ENCODE measurements at regions not wholly inside any gene's neighbourhood (a gene's known extent, or its start where the extent isn't known, plus 50 kb on each side); places are given as distances from the start of the nearest gene placed in this dataset.
"Not testable (repeated sequence)": the region's sequence is repeated elsewhere in the genome, so short reads cannot be mapped to it uniquely, and the experiment has no call there.

DNA sequence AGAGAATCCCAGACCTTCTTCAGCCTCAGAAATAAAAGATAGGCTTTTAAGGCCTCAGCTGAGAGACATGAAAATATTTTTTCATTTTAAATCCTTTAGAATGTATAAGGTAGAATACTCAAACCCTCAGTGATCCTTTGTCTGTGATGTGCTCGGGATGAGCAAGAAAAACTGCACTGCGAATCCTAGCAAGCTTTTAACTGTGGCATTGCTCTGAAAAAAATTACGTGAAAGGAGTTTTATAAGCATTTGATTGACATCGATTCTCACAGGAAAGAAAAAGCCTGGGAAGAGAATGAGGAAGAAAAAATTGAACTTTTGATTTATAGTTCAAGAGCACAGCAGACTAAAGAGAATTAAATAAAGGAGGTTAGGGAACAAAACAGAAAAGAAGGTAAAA, 120.0 kb downstream of the TMEM168 start:
- no peaks in the 10 kb centered on the region for H3K9me3 Mint-ChIP-seq
- H3K4me1 Mint-ChIP-seq, result no peaks in the 10 kb centered on the region

GRCh38 chr7:112678626-112679025, 111.6 kb downstream of the TMEM168 start:
- H3K36me3 Mint-ChIP-seq (ENCODE audit: low read depth), result no peaks in the 10 kb centered on the region
- no peaks in the 10 kb centered on the region for H3K9me3 Mint-ChIP-seq
- H3K27me3 Mint-ChIP-seq, result peaks cover 2% of the 10 kb centered on the region

More for the DNA sequence above, 120.0 kb downstream of the TMEM168 start:
- intact Hi-C loops (cut with micrococcal nuclease), result no loop called here
- Mint-ChIP-seq H3K27me3 (peaks cover 2% of the 10 kb centered on the region), H3K36me3 (ENCODE audit: low read depth) (no peaks in the 10 kb centered on the region), H3K27ac (no peak overlapping the region), H3K4me3 (no peak overlapping the region)
- no peak for DNase-seq

DNA sequence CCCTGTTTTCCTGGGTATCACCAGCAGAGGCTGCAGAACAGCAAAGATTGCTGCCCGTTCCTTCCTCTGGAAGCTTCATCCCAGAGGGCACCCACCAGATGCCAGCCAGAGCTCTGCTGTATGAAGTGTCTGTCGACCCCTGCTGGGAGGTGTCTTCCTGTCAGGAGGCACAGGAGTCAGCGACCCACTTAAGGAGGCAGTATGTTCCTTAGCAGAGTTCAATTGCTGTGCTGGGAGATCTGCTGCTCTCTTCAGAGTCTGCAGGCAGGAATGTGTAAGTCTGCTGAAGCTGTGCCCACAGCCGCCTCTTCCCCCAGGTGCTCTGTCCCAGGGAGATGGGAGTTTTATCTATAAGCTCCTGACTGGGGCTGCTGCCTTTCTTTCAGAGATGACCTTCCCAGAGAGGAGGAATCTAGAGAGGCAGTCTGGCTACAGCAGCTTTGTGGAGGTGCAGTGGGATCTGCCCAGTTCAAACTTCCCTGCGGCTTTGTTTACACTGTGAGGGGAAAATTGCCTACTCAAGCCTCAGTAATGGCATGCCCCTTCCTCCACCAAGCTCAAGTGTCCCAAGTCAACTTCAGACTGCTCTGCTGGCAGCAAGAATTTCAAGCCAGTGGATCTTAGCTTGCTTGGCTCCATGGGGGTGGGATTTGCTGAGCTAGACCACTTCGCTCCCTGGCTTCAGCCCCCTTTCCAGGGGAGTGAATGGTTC, 100.6 kb downstream of the TMEM168 start:
- H3K9me3 Mint-ChIP-seq; H3K27me3 Mint-ChIP-seq; DNase-seq; H3K27ac Mint-ChIP-seq; H3K4me3 Mint-ChIP-seq; H3K4me1 Mint-ChIP-seq; intact Hi-C loops (cut with micrococcal nuclease); H3K36me3 Mint-ChIP-seq (ENCODE audit: low read depth): not testable (repeated sequence)

More at GRCh38 chr7:112678626-112679025, 111.6 kb downstream of the TMEM168 start:
- Mint-ChIP-seq H3K4me1 (no peaks in the 10 kb centered on the region), H3K4me3 (no peak overlapping the region), H3K27ac (no peak overlapping the region)
- intact Hi-C loops (cut with micrococcal nuclease), result no loop called here
- no peak for DNase-seq

- Mint-ChIP-seq H3K9me3 (peaks cover 4% of the 10 kb centered on the region), H3K27me3 (no peaks in the 10 kb centered on the region), H3K27ac (no peak overlapping the region), H3K36me3 (ENCODE audit: low read depth) (no peaks in the 10 kb centered on the region), H3K4me1 (no peaks in the 10 kb centered on the region), H3K4me3 (no peak overlapping the region)
- DNase-seq, result no peak
- intact Hi-C loops (cut with micrococcal nuclease), result no loop called here
These were observed 97.9 kb downstream of the TMEM168 start for GRCh38 chr7:112692333-112692732.

DNA sequence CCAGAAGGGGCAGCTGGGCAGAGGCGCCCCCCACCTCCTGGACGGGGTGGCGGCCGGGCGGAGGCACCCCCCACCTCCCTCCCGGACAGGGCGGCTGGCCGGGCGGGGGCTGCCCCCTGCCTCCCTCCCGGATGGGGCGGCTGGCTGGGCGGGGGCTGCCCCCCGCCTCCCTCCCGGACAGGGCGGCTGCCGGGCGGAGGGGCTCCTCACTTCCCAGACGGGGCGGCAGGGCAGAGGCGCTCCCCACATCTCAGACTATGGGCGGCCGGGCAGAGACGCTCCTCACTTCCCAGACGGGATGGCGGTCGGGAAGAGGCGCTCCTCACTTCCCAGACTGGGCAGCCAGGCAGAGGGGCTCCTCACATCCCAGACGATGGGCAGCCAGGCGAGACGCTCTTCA, 93.0 kb downstream of the TMEM168 start:
- H3K36me3 Mint-ChIP-seq (ENCODE audit: low read depth); H3K4me1 Mint-ChIP-seq; H3K27ac Mint-ChIP-seq; H3K27me3 Mint-ChIP-seq; H3K9me3 Mint-ChIP-seq; DNase-seq; H3K4me3 Mint-ChIP-seq; intact Hi-C loops (cut with micrococcal nuclease): not testable (repeated sequence)

GRCh38 chr7:112699725-112700513, 90.3 kb downstream of the TMEM168 start:
- Mint-ChIP-seq H3K27me3 (no peaks in the 10 kb centered on the region), H3K4me1 (no peaks in the 10 kb centered on the region), H3K27ac (no peak overlapping the region), H3K4me3 (no peak overlapping the region), H3K36me3 (ENCODE audit: low read depth) (no peaks in the 10 kb centered on the region), H3K9me3 (peaks cover 3% of the 10 kb centered on the region)
- intact Hi-C loops (cut with micrococcal nuclease), result no loop called here
- no peak for DNase-seq

DNA sequence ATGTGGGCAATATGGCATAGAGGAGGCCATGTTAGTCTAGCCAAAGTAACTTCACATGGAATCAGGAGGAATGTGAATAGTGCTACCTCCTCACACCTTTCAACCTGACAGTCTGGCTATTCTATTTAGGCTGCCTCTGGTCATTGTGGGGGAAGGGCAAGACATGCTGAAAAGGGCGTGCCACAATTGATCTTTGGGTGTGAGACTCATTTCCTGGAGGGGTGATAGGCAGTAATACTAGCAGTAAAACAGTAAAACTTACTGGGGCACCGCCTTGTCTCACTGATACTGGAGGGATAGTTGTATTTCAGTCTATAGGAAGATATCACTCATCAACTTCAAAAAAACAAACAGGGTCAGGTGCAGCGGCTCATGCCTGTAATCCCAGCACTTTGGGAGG, 88.7 kb downstream of the TMEM168 start:
- H3K9me3 Mint-ChIP-seq, result no peaks in the 10 kb centered on the region
- H3K36me3 Mint-ChIP-seq (ENCODE audit: low read depth), result no peaks in the 10 kb centered on the region
- intact Hi-C loops (cut with micrococcal nuclease), result no loop called here
- no peaks in the 10 kb centered on the region for H3K27me3 Mint-ChIP-seq
- no peak for DNase-seq
- no peaks in the 10 kb centered on the region for H3K4me1 Mint-ChIP-seq
- no peak overlapping the region for H3K27ac Mint-ChIP-seq
- H3K4me3 Mint-ChIP-seq, result no peak overlapping the region

GRCh38 chr7:112707655-112708054, 82.5 kb downstream of the TMEM168 start:
- no peaks in the 10 kb centered on the region for H3K27me3 Mint-ChIP-seq
- H3K27ac Mint-ChIP-seq, result no peak overlapping the region
- intact Hi-C loops (cut with micrococcal nuclease), result no loop called here
- no peak overlapping the region for H3K4me3 Mint-ChIP-seq
- H3K4me1 Mint-ChIP-seq, result no peaks in the 10 kb centered on the region
- DNase-seq, result no peak
- H3K9me3 Mint-ChIP-seq, result no peaks in the 10 kb centered on the region
- no peaks in the 10 kb centered on the region for H3K36me3 Mint-ChIP-seq (ENCODE audit: low read depth)

GRCh38 chr7:112708236-112708635, 82.0 kb downstream of the TMEM168 start:
- Mint-ChIP-seq H3K9me3 (no peaks in the 10 kb centered on the region), H3K4me3 (no peak overlapping the region), H3K27ac (no peak overlapping the region), H3K4me1 (no peaks in the 10 kb centered on the region), H3K36me3 (ENCODE audit: low read depth) (no peaks in the 10 kb centered on the region), H3K27me3 (no peaks in the 10 kb centered on the region)
- intact Hi-C loops (cut with micrococcal nuclease), result no loop called here
- no peak for DNase-seq

Data from activated CD4-positive, alpha-beta T cell treated with anti-CD3 and anti-CD28 coated beads, Interleukin-2, amount 10 ng/mL, durations not matched to agents 24 days and 14 days (primary cell).